HG03520 (cell line): ENCODE measurements at regions not wholly inside any gene's neighbourhood (a gene's known extent, or its start where the extent isn't known, plus 50 kb on each side); places are given as distances from the start of the nearest gene placed in this dataset.

Experiments
- ATAC-seq: cut with Tn5 transposase; IDR thresholded peaks from one replicate; pipeline ENCODE4 v1.9.1; 2021; ENCODE audit warnings: mild to moderate bottlenecking, moderate library complexity; ENCODE audit not compliant: unreplicated experiment

DNA sequence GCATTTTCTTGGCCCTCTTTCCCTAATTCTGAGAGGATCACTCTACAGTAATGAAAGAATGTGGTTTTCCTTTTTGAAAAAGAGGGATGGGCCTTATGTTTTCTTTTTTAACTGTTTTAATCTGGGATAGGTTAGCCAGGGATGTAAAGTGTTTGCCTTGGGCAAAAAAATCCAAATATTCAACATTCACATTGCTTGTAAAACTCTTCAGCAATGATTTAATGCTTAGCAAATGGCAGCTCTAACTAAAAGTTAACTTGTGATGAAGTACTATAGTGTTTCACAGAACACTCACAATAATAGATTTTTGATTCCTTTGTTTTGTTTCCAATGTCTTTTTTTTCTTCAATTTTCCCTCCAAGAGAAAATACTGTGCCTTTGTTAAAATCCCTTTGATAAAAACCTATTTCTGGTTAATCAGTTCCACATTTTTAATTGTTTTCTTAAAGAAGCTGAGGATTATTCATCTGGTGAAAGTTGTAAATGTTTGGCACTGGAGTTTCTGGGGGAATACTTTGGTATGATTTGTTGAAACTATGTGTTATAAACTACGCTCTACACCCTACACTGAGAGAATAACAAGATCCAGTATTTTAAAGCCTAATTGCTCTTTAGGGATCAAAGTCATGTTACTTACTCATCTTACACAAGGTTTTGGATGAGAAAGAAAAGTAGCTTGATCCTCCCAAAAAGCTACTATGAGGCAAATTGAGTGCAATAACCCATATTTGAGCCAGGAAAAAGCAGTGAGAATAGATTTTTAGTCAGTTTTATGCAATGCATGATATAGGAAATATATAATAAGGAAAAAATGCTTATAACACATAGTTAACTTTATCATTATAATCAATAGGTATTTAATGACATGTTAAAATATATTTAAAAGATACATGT lies 335.8 kb downstream of the EPHA7 start:
- ATAC-seq: no peak

DNA sequence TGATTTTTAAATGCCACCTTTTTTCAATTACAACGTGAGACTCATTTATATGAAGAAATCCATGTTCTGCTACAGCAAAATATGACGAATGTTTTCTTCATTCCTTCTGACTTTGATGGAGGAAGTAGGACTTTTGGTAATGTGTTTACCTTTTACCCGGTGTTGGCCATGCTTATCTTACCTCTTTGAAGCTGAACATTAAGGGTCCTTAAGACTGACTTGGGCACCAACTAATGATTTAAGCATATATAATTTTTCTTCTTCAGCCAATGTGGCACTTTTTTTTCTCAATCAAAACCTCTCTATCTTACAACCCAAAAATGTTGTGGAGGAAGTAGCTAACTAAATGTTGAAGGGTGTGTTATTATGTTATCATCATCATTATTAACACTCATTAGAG lies 337.5 kb downstream of the EPHA7 start:
- ATAC-seq: no peak

DNA sequence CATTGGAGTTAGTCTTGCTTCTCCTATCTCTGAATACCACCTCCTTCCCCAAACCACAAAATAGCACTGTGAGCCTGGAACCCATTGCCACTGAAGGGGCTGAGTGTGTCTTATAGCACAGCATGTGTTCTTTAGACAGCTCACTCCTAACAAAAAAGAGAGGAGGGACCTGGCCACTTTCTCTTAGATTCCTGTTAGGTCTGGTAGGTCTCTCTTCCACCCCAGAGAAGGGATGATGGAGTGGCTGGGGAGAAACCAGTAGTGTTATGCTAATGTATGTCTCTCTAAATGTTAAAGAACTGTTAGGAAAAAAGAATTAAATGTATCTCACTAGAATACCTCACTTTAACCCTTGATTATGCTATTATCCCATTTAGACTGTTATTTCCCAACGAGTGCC lies 340.3 kb downstream of the EPHA7 start:
- no peak for ATAC-seq

DNA sequence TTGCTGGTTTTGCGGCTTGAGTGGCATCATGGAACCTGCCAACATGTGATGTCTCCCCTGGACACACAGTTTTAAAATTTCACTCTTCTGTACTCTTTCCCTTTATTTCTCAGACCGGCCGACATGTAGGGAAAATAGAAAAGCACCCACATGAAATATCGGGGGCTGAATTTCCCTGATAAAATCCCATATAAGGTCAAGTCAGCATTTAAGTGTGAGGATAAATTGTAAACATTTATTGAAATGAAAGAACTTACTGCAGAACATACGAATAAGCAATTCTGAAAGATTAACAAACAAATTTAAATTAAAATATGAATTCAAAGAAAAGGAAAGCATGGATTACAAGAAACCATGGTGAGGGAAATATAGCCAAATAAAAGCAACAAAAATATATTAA lies 345.5 kb downstream of the EPHA7 start:
- ATAC-seq: no peak

DNA sequence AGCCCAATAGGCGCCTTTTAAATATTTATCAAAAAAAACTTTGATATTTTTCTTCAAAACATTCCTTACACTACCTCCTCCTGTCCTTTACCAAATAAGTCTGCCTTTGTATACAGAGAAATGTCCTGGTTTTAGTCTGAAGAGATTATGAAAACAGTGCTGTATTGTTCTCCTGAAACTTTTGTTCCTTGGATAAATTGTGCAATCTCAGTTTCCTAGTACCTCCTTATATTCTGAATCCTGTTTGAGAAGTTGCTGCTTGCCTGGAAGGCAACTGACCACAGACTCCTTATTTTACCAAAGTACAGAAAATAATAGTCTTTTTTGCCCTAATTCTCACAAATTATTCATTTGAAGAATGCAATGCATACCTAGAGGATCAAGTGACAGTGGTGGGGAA lies 349.5 kb downstream of the EPHA7 start:
- ATAC-seq: no peak

DNA sequence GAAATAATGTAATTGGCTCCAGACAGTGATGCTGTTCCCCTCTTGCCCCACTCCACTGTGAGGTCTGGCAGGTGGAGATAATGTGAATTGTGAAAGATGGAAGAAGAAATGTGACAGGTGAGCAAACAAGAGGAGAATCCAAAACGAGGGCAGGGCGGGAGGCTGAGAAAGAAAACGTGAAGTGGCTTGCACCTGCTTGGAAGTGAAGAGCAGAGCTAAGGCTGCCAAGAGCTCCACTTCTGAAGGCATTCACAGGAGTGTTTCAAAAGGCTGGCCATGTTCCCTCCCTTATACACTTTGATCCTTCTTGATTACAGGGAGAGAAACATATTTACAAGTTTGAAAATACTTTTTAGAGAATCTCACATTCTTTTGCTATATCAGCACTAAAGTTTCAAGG lies 359.4 kb downstream of the EPHA7 start:
- no peak for ATAC-seq

DNA sequence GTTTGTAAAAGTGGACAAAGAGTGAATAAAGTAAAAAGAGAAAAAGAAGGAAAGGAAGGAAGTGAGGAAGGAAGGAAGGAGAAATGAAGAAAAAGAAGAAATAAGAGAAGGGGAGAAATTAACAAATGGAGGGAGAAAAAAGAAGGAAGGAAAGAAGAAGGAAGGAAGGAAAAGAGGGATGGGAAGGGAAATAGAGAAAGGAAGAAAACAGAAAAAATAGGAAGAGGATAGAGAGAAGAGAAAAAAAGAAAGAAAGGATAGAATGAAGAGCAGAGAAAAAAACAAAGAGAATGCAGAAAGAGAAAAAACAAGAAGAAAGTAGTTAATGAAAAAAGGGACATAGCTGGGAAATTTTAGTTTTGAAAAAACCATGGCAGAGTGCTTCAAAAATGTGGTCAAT lies 361.8 kb downstream of the EPHA7 start:
- no peak for ATAC-seq

DNA sequence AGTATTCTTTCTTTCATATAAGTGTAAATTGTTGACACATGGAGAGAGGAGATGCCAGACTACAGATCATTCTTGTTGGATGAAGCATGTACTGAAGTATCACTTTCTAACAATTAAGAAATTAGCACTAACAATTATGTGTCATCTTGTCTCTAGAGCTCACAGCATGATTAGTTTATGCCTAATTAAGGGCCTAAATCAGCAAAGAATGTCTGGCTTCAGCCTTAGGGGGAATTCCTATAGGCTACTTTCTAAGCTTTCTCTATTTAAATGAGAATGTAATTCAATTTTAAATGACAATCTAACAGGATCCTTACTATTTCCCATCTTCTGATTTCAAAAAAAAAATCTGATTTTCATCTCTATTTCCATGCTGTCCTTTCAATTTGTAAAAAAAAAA lies 371.0 kb downstream of the EPHA7 start:
- ATAC-seq: no peak

DNA sequence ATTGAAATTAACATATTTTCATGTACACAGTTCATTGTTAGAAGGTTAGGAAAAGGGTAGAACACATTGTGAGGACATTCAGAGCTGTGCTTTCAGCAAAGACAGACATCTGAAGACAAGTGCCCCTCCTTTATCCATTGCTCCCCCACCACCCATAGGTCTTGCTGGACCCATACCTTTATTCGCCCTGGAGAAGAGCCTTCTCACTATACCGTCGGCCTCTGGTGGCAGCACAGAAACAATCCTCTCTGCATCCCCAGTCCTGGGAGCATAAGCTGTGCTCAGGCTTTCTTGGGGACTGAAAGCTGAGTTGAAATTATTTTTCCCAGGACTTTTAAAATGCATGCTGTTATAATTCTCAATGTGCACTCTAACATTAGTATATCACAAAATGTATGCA lies 372.3 kb downstream of the EPHA7 start:
- ATAC-seq: no peak

DNA sequence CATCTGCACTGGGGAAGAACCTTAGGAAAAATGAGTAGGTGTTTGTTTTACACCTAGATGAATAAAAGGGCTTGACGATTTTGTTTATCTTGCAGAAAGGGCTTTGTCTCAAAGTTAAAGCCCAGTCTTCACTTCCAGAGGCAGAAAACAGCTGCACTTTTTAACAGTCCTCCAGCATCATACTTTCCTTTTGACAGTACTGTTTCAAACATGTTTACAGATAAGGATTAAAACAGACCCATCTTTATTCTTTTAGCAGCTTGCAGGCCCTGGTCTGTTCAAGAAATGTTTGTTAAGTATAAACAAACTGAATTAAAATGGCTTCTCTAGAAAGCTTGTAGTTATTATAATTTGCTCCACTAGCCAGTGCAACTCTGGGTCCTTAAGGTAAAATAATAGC lies 374.2 kb downstream of the EPHA7 start:
- ATAC-seq: no peak

DNA sequence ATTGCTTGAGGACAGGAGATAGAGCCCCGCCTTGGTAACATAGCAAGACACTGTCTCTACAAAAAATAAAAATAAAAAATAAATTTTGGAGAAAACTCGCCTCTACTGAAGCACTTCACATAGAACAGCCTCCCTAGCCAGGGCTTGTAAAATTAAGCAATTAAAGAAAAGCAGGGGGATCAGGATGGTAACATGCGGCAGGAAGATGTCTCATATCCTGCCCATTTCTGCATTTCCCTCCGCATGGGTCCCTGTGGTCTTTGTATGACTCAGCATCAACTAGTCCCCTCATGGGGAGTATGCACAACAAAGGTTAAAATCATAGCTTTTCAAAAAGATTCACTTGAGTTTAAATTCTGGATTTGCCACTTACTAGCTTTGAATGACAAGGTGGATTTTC lies 379.0 kb downstream of the EPHA7 start:
- ATAC-seq: no peak

DNA sequence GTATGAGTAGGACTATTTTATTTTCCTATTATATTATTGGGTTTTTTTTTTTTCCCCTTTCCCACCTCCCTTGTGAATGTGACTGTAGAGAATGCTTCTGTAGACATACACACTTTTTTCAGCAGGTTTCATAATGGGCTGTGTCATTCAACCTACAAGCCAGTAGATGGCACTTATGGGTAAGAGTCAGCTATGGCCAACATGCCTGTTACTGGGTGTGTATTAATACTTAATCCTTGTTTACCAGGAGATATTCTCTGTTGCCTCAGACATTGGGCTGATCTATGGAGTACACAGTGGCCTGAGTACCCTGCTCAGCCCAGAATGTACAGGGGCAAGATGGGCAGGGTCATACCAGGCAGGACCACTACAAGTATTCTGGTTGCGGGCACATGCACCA lies 382.5 kb downstream of the EPHA7 start:
- ATAC-seq: no peak

DNA sequence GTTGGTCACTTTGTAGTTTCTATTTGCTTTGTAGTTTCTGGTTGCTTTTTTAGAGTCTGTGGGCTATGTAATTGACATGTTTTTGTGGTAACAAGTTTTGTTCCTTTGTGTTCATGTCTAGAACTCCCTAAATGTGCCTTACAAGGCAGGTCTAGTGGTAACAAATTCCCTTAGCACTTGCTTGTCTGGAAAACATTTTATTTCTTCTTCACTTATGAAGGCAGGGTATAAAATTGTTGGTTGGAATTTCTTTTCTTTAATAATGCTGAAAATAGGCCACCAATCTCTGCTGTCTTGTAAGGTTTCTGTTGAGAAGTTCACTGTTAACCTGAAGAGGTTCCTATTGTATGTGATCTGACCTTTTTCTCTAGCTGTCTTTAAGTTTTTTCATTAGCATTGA lies 383.6 kb downstream of the EPHA7 start:
- no peak for ATAC-seq

DNA sequence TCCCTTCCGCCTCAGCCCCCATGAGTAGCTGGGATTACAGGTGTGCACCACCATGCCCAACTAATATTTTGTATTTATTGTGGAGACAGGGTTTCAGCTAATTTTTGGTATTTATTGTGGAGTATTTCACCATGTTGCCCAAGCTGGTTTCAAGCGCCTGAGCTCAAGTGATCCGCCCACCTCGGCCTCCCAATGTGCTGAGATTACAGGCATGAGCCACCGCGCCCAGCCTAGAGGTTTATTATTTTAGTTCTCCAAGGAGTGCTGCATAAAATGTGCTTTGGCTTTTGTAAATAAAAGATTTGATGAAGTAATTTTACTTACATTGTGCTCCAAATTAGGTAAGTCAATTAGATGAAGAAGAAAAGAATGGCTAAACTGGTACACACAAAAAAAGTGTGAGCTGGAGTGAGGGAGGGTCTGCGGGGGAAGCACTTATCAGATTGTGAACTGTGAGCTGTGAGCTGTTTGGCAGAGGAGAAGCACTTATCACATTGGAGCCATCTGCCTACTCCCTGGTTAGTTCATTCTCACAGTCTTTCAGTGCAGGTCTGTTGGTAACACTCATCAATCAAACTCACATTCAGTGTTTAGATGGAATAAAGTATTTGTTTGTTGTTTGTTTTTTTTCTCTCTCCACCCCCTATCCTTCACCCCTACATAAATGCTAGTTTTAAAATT lies 398.0 kb downstream of the EPHA7 start:
- no peak for ATAC-seq

DNA sequence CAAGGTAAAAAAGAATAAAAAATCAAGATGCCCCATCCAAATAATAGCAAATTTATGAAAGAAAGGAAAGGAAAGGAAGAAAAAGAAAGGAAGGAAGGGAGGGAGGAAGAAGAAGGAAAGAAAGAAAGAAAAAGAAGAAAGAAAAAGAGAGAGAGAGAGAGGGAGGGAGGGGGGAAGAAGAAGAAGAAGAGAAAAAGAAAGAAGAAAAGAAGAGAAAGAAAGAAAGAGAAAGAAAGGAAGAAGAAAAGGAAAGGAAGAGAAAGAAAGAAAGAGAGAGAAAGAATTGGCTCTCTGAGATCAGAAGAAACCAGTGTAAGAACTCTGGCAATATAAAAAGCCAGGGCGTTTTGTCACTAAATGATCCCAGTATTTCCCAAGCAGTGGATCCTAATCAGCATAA lies 401.7 kb downstream of the EPHA7 start:
- ATAC-seq: no peak

DNA sequence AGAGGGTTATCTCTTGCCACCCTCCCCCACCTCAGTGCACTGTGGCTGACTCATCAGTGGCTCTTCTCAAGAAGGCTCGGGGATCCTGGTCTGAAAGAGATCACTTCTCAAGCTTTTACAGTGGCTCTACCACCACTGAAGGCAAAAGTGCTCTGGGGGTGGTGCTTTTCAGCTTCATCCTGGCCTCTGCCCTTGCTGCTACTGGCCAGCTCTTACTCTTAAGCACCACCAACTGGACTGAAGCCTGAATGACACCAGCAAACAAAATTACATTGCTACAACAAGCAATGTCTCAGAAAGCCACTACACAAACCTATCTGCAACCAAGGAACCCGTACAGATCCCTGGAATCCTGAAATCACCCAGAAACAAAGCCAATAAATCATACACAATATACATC lies 402.1 kb downstream of the EPHA7 start:
- no peak for ATAC-seq

DNA sequence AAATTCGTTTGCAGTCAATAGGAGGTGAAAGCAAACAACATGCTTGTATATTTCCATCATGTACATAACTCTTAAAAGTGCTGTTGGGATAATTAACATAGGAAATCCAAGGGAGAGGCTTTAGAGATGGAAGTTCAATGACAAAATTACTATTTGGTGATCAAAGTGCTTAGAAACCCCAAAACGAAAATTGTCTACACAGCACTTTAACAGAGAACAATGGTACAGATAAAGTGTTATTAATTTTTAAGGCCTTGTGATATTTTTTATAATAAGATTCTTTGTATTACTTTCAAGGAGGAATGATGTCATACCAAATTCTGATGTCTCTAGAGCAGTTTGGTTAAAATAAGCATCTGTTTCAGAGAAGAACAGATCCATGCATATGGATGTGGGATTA lies 406.3 kb downstream of the EPHA7 start:
- ATAC-seq: no peak

DNA sequence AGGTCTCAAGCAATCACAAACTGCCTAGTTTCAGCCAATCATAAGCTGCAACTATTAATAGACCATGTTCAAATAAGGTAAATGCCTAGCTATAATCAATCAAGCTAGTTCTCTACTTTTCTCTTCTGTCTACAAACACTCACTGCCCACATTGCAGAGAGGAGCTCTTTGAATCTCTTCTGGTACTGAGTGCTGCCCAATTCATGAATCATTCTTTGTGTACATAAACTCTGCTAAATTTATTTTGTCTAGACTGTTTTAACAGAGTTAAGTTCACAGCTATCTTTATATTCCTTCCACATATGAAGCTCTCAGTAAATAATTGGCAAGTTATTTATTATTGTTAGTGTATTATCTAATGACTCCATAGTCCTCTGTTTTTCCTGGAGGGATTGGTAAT lies 411.0 kb downstream of the EPHA7 start:
- ATAC-seq: no peak

DNA sequence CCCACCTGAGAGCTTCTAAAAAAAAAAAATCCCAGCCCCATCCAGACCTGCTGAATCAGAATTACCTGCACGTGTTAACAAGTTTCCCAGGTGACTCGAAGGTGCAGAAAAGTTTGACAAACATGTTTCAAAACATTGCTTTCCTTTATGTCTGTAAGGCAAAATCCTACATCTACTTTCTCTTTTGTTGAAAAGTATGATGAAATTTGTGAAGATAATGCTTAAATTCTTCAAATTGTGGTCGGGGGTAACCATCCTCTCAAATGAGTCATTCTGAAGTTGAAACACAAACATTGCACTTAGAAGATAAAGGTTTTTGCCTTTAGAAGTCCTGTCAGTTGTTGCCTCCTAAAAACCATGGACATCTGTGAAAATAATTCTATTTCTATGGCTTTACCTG lies 429.7 kb downstream of the EPHA7 start:
- no peak for ATAC-seq

DNA sequence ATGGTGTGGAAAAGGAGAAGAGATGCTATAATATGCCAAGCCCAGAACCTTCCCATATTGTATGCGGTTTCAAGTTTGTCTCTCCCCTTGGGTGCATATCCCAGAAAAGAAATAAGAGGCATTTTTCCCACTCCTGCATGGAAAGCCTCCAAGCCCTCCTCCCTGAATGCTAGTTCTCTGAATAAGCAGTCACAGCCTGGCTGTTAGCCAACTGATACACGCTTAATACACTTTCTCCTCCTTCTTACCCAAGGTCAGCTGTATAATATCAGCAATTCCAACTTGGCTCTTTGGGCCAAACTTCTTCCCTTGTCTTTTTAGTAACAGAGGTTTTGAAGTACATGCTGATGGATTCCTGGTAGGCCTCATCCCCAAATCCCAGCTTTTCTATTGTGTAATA lies 440.1 kb downstream of the EPHA7 start:
- no peak for ATAC-seq

DNA sequence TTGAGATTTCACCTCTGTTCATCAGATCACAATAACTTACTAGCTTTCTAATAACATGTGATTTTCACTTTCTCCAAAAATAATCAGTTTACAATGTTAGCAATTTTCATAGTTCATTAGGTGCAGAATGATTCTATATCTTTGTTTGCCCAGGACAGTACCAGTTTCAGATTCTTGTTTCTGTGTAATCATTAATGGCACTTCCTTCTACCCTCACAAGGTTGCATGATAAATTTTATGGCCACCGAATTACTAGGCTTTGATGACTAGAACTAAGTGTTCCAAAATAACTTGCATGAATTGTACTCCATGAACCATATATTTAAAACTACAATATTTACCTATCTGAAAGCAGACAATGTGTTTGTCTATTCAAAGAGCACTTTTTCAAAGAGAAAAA lies 442.3 kb downstream of the EPHA7 start:
- no peak for ATAC-seq

DNA sequence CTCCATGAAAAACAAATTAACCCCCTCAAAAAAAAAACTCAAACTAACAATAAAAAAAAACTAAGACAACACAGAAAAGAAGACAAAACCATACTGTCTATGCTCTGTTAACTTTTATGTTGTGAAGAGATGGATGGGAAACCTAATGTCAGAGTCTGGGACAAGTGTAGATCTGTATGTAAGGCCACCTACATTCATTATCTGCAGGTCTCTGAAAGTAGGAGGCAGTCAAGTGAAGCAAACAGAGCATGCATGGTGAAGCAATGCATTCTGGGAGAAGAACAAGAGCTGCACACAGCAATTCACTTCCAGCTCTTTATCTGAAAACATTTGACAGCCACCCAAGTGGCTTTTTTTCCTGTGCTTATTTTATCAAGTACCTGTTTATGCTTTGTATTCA lies 452.0 kb downstream of the EPHA7 start:
- no peak for ATAC-seq

DNA sequence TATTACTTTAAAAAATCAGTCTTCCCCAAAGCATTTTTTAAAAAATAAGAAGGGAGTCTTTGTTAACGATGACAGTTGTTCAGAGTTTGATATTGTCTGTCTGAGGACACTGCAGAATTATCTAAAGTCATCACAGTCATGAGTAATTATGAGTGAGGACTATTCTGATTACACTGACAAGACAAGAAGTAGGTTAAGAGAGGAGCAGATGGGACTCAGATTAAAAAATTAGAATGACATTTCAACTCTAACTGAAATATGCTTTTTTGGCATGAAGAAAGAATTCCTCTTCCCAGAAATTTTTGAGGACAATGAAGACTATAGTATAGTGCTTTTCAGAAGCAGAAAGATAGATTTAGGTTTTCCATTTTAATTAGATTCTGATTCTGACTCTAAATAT lies 456.5 kb downstream of the EPHA7 start:
- no peak for ATAC-seq
